AG04450 (cell line): ENCODE measurements at regions not wholly inside any gene's neighbourhood (a gene's known extent, or its start where the extent isn't known, plus 50 kb on each side); places are given as distances from the start of the nearest gene placed in this dataset.

Source experiments
- CTCF ChIA-PET: fragments of 300-600, 350-600 bp; formaldehyde crosslinking; extraction: SDS; loops from one replicate; lab custom pipeline; 2022; ENCODE audit warnings: antibody characterized with exemption, inconsistent platforms; lab: Charles Lee
- POLR2A ChIA-PET: fragments of 350-600 bp; formaldehyde crosslinking; extraction: SDS; loops from one replicate; lab custom pipeline; 2021; ENCODE audit warnings: antibody characterized with exemption, inconsistent platforms; lab: Yijun Ruan, JAX
- DNase-seq: peaks from one replicate; pipeline ENCODE4 v3.0.0-alpha.2; 2011; ENCODE audit warnings: low read depth, low spot score
- H3K27ac ChIP-seq: one replicate; pipeline ENCODE4 v1.5.1; 2012; ENCODE audit warnings: low read depth, low read length, control low read depth
- H3K27me3 ChIP-seq: one replicate; pipeline ENCODE4 v1.6.0; 2012; ENCODE audit warnings: low read length; ENCODE audit not compliant: control insufficient read depth, insufficient read depth
- H3K4me3 ChIP-seq: 2 replicates; pipeline ENCODE4 v1.5.1; 2011; ENCODE audit warnings: mild to moderate bottlenecking, low read depth, low read length, control low read depth
- H3K9me3 ChIP-seq: 2 replicates; pipeline ENCODE4 v1.5.1; 2012; ENCODE audit warnings: low read length; ENCODE audit not compliant: control insufficient read depth, insufficient read depth
- TF ChIP-seq, protein P1 (sequence below): IDR thresholded peaks from 2 replicates; pipeline ENCODE4 v1.5.1; 2011; ENCODE audit warnings: low read depth, low read length, control low read depth, inconsistent platforms

DNA sequence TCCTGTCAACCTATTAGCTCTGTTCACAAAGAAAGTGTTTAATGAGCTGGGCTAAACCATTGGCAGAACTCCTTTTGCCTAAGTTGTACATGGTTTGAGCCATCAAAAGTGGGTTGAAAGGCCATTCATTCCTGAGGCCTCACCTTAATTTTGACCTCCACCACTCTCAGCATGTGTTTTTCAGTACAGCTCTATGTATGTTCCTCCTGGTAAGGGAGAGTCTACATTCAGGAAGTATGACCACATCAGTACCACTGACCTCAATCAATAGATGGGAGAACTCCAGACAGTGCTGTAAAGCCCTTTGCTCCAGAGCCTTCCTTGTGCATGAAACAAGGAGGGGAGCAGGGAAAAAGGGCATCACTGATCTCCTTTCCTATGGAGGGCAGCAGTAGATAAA, 87.8 kb upstream of the CARD18 start:
- POLR2A ChIA-PET: no interaction called here
- TF ChIP-seq, protein P1, sequence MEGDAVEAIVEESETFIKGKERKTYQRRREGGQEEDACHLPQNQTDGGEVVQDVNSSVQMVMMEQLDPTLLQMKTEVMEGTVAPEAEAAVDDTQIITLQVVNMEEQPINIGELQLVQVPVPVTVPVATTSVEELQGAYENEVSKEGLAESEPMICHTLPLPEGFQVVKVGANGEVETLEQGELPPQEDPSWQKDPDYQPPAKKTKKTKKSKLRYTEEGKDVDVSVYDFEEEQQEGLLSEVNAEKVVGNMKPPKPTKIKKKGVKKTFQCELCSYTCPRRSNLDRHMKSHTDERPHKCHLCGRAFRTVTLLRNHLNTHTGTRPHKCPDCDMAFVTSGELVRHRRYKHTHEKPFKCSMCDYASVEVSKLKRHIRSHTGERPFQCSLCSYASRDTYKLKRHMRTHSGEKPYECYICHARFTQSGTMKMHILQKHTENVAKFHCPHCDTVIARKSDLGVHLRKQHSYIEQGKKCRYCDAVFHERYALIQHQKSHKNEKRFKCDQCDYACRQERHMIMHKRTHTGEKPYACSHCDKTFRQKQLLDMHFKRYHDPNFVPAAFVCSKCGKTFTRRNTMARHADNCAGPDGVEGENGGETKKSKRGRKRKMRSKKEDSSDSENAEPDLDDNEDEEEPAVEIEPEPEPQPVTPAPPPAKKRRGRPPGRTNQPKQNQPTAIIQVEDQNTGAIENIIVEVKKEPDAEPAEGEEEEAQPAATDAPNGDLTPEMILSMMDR: no peak
- Histone ChIP-seq H3K27ac (no peak overlapping the region), H3K9me3 (no peaks in the 10 kb centered on the region), H3K4me3 (no peak overlapping the region), H3K27me3 (no peaks in the 10 kb centered on the region)
- no peak for DNase-seq
- CTCF ChIA-PET: no interaction called here

- ChIA-PET CTCF (no interaction called here), POLR2A (interaction anchor here (0.5 kb wide), 1 partner anchor 46 kb away, joined by 4 read pairs; no protein-coding TSS in a partner anchor)
- no peaks in the 10 kb centered on the region for H3K9me3 ChIP-seq
- DNase-seq: no peak
- no peak overlapping the region for H3K4me3 ChIP-seq
- no peaks in the 10 kb centered on the region for H3K27me3 ChIP-seq
- TF ChIP-seq, protein P1: no peak
- no peak overlapping the region for H3K27ac ChIP-seq
These were observed 87.2 kb upstream of the CARD18 start for GRCh38 chr11:105226766-105227165.

DNA sequence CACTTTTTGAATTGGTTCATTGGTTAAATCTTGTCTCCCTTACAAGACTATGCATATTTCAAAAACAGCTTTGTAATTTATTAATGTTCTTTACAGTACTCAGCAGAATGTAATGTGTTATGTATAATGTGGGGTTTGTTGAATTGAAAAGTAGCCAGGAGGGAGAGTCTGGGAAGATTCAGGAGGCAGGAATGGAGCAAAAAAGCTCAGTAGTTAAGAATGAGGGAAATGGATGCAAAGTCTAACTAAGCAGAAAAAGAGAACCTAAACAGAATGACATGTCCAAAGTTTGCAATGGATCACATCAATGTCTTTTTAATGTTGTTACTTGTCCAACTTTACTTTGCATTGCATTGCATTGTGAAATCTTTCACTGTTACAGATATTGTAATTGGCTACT, 86.5 kb upstream of the CARD18 start:
- no peak overlapping the region for H3K4me3 ChIP-seq
- no peaks in the 10 kb centered on the region for H3K27me3 ChIP-seq
- TF ChIP-seq, protein P1: no peak
- POLR2A ChIA-PET: interaction anchor here (0.5 kb wide), 1 partner anchor 45 kb away, joined by 4 read pairs; no protein-coding TSS in a partner anchor
- no peaks in the 10 kb centered on the region for H3K9me3 ChIP-seq
- DNase-seq: no peak
- no peak overlapping the region for H3K27ac ChIP-seq
- CTCF ChIA-PET: no interaction called here

DNA sequence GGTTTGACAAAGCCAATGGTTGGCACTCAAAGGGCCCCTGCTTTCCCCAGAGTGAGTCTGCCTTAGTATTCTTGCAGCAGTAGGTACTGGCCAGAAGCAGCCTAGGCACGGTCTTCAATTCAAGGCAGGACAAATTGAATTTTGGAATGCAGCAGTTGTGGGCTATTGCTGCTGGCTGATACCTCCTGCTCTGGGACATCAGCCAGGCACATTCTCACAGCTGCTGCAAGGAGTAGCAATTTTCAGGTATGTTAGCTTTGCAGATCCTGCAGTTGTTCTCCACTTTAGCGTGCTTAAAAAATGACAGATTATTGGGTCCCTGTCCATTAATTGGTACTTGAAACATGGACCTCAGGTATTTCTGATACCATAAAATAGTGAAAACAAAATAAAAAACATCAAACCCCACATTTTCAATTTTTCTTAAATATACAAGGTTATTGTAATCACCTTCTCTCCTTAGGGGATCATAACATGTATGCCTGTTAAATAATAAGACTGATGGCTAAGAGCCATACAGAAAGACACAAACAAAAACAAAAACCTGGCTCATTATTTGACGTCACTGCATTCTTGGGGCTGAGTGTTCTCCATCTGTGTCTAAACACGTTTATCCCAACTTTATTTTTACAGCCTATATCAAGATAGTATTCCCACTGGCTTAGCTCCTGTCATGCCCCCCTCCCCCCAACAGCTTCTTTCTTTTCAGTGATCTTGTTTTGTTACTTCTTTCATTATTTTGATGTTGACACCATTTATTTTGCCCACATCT, 85.1 kb upstream of the CARD18 start:
- H3K4me3 ChIP-seq: no peak overlapping the region
- CTCF ChIA-PET: no interaction called here
- H3K27ac ChIP-seq: no peak overlapping the region
- TF ChIP-seq, protein P1: no peak
- no peaks in the 10 kb centered on the region for H3K9me3 ChIP-seq
- no peak for DNase-seq
- POLR2A ChIA-PET: no interaction called here
- H3K27me3 ChIP-seq: no peaks in the 10 kb centered on the region

DNA sequence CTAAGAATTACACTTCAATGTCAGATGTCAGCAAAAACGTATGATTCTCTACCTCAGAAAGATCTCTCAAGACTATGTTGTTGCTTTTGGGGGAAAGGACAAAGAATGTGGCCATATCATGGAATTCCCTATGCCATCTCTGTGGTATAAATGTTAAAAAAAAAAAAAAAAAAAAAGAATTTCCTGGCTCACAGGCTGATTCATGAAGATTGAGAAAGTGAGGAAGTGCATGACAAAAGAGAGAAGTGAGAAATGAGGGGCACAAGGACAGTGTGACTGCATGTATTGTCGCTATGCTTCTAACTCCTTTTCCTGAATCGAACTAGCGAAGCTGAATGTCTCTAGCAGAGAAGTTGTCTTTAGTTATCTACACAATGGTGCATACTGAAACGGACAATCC, 80.6 kb upstream of the CARD18 start:
- H3K27ac ChIP-seq: no peak overlapping the region
- no peak for DNase-seq
- ChIA-PET CTCF (no interaction called here), POLR2A (no interaction called here)
- H3K4me3 ChIP-seq: no peak overlapping the region
- H3K27me3 ChIP-seq: no peaks in the 10 kb centered on the region
- no peaks in the 10 kb centered on the region for H3K9me3 ChIP-seq
- TF ChIP-seq, protein P1: no peak
